HG02840 (cell line): ENCODE measurements at regions not wholly inside any gene's neighbourhood (a gene's known extent, or its start where the extent isn't known, plus 50 kb on each side); places are given as distances from the start of the nearest gene placed in this dataset.

Source experiments
- ATAC-seq: cut with Tn5 transposase; IDR thresholded peaks from one replicate; pipeline ENCODE4 v1.9.1; 2021; ENCODE audit warnings: mild to moderate bottlenecking, moderate library complexity, moderate number of reproducible peaks; ENCODE audit not compliant: unreplicated experiment, low FRiP score

- peak; percentile 50 for ATAC-seq
Observed at GRCh38 chr7:26101361-26102151, 50.4 kb upstream of the NFE2L3 start.

GRCh38 chr7:26102176-26102575, 49.8 kb upstream of the NFE2L3 start:
- ATAC-seq, result no peak
